ENCODE measurements at regions not wholly inside any gene's neighbourhood (a gene's known extent, or its start where the extent isn't known, plus 50 kb on each side); places are given as distances from the start of the nearest gene placed in this dataset.

DNA sequence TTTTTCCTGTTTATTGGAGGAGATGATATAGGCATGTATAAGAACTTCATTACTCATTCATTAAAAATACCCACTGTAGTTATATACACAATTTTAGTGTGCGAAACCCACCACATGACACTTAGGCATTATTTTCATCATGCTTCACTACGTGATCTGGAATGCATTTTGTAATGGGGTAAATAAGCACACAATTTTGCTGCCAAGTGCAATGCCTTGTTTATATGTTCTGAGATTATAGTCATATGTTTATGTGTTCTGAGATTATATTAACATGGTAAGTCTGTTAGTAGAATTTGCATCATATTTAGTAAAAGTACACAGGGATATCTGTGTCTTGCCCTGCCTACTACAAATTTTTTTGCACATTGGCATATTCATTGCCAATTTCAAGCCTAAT lies 1123.0 kb downstream of the LRFN5 start:
- Mint-ChIP-seq H3K27me3 (no peaks in the 10 kb centered on the region), H3K9me3 (peaks cover 5% of the 10 kb centered on the region), H3K4me1 (no peaks in the 10 kb centered on the region), H3K36me3 (no peaks in the 10 kb centered on the region), H3K4me3 (no peak overlapping the region), H3K27ac (no peak overlapping the region)
- no peak for ATAC-seq

DNA sequence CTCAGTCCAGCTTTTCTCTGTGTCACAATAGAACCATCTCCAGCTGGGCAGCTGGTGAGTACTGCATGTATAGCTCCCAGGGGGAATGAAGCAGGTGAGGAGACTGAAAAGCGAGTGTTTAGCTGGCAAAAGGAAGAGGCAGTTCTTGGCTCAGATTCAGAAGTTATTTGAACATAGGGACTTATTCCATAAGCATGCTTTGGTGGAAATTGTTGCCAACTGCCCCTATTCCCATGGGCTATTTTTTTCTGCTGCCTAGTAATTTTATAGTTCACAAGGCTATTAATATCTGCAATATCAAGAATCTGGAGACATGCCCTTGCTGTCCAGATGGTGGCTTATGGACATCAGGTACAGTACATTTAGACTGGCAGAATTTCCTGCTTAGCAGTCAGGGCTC lies 1112.7 kb downstream of the LRFN5 start:
- Mint-ChIP-seq H3K36me3 (no peaks in the 10 kb centered on the region), H3K4me3 (no peak overlapping the region), H3K4me1 (no peaks in the 10 kb centered on the region), H3K27ac (no peak overlapping the region), H3K27me3 (no peaks in the 10 kb centered on the region), H3K9me3 (peaks cover 5% of the 10 kb centered on the region)
- ATAC-seq = no peak

DNA sequence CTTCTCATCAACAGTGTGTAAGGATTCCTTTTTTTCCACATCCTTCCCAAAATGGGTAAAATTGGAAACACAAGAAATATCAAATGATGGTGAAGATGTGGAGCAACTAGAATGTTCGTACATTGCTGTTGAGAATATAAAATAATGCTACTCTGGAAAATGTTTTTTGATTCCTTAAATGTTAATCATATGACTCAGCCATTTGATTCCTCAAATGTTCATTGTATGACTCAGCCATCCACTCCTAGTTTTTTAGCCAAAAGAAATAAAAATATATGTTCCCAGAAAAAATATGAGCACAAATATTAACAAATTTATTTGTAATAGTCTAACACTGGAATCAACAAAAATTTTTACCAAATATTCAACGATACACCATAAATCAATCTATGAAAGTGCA lies 1108.6 kb downstream of the LRFN5 start:
- no peak for ATAC-seq
- H3K27me3 Mint-ChIP-seq = no peaks in the 10 kb centered on the region
- no peak overlapping the region for H3K4me3 Mint-ChIP-seq

DNA sequence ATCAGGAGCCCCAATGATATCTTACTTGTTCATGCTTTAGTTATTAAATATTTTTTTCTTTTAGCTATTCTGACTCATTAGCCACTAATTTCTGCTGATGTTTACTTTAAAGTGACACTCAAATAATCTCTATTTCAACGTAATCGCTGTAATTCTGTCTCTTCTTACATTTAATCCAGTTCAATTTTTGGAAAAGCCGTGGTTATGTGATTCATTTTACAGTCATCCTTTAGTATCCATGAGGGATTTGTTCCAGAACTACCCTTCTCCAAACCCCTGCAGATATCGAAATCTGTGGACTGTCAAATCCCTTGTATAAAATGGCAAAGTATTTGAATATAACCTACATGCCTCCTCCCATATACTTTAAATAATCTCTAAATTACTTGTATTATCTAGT lies 1103.4 kb downstream of the LRFN5 start:
- Mint-ChIP-seq H3K27me3 (no peaks in the 10 kb centered on the region), H3K9me3 (no peaks in the 10 kb centered on the region), H3K4me3 (no peak overlapping the region), H3K36me3 (no peaks in the 10 kb centered on the region), H3K4me1 (no peaks in the 10 kb centered on the region), H3K27ac (no peak overlapping the region)
- no peak for ATAC-seq

More for the DNA sequence above, 1108.6 kb downstream of the LRFN5 start:
- Mint-ChIP-seq H3K27ac (no peak overlapping the region), H3K36me3 (no peaks in the 10 kb centered on the region), H3K4me1 (no peaks in the 10 kb centered on the region), H3K9me3 (peaks cover 5% of the 10 kb centered on the region)

DNA sequence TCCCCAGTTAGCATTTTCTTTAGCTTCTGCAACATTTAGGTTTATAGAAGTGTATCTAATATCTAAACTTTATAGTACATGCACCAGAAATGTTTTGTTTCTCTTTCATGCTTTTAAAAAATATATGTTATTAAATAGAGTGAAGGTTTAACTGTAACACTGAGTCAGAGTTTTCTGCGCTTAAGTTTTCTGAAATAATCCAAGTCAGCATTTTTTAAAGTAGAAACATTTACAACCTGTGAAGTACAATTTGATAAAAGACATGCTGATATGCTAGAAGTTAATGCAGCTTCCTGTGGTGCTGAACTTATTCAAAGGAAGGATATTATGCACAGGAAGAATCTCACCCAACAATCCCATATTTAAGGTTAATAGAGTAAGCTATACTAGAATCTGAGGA lies 1096.8 kb downstream of the LRFN5 start:
- Mint-ChIP-seq H3K4me1 (no peaks in the 10 kb centered on the region), H3K27ac (no peak overlapping the region), H3K9me3 (no peaks in the 10 kb centered on the region), H3K27me3 (no peaks in the 10 kb centered on the region), H3K36me3 (no peaks in the 10 kb centered on the region), H3K4me3 (no peak overlapping the region)
- ATAC-seq = no peak

DNA sequence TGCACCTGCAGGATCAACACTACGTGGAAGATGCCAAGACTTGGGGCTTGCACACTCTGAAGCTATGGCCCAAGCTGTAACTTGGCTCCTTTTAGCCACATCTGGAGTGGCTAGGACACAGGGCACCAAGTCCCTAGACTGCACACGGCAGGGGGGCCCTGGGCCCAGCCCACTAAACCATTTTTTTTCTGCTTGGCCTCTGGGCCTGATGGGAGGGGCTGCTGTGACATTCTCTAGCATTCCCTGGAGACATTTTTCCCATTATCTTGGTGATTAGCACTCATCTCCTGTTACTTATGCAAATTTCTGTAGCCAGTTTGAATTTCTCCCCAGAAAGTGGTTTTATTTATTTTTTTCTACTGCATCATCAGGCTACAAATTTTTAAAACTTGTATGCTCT lies 1080.7 kb downstream of the LRFN5 start:
- Mint-ChIP-seq H3K27me3 (no peaks in the 10 kb centered on the region), H3K36me3 (no peaks in the 10 kb centered on the region), H3K4me1 (no peaks in the 10 kb centered on the region), H3K4me3 (no peak overlapping the region), H3K27ac (no peak overlapping the region), H3K9me3 (no peaks in the 10 kb centered on the region)
- no peak for ATAC-seq

DNA sequence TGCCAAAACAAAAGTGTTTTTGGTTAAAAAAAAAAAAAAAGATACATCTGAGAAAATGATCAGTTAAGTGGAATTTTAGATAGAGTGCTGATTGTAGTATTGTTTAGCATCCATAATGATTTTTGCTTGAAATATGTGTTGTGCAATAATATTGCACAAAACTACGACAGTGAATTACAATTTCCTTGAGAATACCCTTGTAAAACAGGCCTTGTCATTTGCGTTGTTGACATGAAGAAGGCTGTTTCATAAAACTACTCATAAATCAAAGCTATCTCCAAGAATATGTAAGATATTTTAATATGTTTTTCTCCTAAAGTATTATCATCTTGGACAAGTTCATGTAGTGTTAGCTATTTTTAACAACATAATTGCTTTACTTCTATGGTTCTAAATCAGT lies 1077.0 kb downstream of the LRFN5 start:
- ATAC-seq = no peak
- Mint-ChIP-seq H3K27ac (no peak overlapping the region), H3K4me3 (no peak overlapping the region), H3K9me3 (no peaks in the 10 kb centered on the region), H3K27me3 (no peaks in the 10 kb centered on the region), H3K4me1 (no peaks in the 10 kb centered on the region), H3K36me3 (no peaks in the 10 kb centered on the region)

DNA sequence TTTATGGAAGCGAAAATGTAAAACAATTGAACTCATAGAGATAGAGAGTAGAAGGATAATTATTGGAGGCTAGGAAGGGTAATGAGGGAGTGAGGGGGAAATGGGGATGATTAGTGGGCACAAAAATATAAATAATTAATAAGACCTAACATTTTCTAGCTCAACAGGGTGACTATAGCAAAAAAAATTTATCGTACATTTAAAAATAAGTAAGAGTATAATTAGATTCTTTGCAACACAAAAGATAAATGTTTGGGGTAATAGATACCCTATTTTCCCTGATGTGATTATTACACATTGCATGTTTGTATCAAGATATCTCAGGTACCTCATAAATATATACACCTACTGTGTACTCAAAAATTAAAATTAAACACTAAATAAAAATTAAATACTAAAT lies 1070.0 kb downstream of the LRFN5 start:
- H3K4me1 Mint-ChIP-seq = no peaks in the 10 kb centered on the region
- no peaks in the 10 kb centered on the region for H3K27me3 Mint-ChIP-seq
- H3K4me3 Mint-ChIP-seq = no peak overlapping the region
- ATAC-seq = no peak
- peaks cover 8% of the 10 kb centered on the region for H3K9me3 Mint-ChIP-seq
- H3K27ac Mint-ChIP-seq = no peak overlapping the region
- H3K36me3 Mint-ChIP-seq = no peaks in the 10 kb centered on the region

DNA sequence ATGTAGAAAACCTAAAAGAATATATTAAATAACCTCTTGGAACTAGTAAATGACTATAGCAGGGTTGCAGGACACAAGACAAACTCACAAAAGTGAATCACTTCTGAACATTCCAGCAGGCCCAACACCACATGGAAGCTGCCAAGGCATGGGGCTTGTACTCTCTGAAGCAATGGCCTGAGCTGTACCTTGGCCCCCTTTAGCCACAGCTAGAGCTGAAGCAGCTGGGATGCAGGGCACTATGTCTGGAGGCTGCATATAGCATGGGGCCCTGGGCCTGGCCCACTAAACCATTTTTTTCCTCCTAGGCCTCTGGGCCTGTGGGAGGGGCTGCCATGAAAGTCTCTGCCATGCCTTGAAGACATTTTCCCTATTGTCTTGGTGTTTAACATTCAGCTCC lies 1067.3 kb downstream of the LRFN5 start:
- Mint-ChIP-seq H3K27me3 (no peaks in the 10 kb centered on the region), H3K9me3 (peaks cover 8% of the 10 kb centered on the region), H3K4me1 (no peaks in the 10 kb centered on the region), H3K27ac (no peak overlapping the region), H3K36me3 (no peaks in the 10 kb centered on the region), H3K4me3 (no peak overlapping the region)
- ATAC-seq = no peak

DNA sequence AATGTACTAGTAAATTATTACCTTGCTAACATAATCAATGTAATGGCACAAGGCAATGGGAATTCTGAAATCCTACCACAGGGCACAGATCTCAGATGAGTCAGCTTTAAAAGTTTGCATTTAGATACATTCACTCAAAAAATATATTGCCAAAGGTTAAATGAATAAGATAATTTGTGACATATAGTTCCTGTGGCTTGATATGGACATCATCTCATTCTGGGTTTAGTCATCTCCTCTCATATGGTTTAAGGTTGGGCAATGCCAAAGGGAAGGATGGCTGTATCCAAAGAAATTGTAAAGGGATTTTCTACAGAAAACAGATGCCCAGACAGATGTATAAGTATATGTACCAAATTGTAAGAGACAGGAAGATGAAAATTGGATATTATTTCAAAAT lies 1065.0 kb downstream of the LRFN5 start:
- no peak overlapping the region for H3K27ac Mint-ChIP-seq
- no peak for ATAC-seq

DNA sequence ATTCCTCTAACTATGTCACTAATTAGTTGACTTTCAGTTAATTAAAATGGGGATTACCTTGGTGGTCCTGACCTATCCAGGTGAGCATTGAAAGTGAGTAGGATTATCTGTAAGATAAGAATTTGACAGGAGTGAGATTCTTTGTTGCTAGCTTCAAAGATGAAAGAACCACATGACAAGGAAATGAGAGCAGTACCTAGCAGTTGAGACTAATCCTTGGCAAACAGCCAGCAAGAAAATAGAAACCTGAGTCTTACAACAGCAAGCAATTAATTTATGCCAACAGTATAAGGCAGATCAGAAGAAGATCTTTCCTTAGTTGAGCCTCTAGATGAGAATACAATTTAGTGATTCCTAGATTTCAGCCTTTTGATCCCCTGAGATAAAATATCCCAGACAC lies 1058.4 kb downstream of the LRFN5 start:
- Mint-ChIP-seq H3K4me3 (no peak overlapping the region), H3K27me3 (no peaks in the 10 kb centered on the region), H3K36me3 (no peaks in the 10 kb centered on the region), H3K9me3 (no peaks in the 10 kb centered on the region), H3K4me1 (no peaks in the 10 kb centered on the region), H3K27ac (no peak overlapping the region)
- ATAC-seq = no peak

More for the DNA sequence above, 1065.0 kb downstream of the LRFN5 start:
- Mint-ChIP-seq H3K9me3 (peaks cover 8% of the 10 kb centered on the region), H3K27me3 (no peaks in the 10 kb centered on the region), H3K4me3 (no peak overlapping the region), H3K4me1 (no peaks in the 10 kb centered on the region), H3K36me3 (no peaks in the 10 kb centered on the region)

DNA sequence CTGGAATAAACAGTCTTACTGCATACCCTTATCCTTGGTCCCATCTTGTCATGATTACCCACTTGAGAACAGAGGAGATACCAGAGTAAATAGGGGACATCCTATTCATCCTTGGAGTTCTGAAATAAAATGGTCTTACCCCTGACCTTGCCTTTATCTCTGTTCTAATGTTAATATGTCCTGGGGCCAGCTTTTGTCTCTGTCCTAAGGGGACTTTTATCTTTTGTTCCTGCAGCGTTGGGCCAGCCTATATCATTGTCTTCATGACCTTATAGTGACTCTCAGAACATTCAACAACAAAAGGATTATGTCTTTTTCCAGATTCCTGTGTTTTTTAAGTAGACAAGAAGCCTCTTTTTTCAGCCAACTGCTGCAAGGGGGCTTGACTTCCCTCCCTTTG lies 1057.5 kb downstream of the LRFN5 start:
- H3K36me3 Mint-ChIP-seq = no peaks in the 10 kb centered on the region
- H3K27me3 Mint-ChIP-seq = no peaks in the 10 kb centered on the region
- H3K4me3 Mint-ChIP-seq = no peak overlapping the region

DNA sequence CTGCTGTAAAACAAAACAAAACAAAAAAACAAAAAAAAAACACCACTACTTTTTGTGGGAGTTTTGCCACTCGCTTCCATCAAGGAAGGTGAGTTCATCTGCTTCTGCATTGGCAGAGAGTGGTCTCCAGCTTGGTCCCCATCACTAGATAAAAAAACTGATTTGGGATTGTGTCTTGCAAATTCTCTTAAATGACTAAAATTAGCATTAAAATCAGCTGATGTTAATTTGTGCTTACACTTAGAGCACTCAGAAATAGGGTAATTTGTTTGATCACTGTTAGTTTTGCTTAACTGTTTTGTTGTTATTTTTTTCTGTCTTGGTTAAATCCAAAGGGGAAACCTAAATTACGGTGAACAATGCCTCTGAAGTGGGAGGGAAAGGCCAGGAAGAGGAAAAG lies 1048.0 kb downstream of the LRFN5 start:
- H3K9me3 Mint-ChIP-seq = no peaks in the 10 kb centered on the region
- no peaks in the 10 kb centered on the region for H3K36me3 Mint-ChIP-seq
- no peaks in the 10 kb centered on the region for H3K27me3 Mint-ChIP-seq
- no peaks in the 10 kb centered on the region for H3K4me1 Mint-ChIP-seq
- ATAC-seq = no peak
- H3K27ac Mint-ChIP-seq = no peak overlapping the region
- H3K4me3 Mint-ChIP-seq = no peak overlapping the region

More for the DNA sequence above, 1057.5 kb downstream of the LRFN5 start:
- Mint-ChIP-seq H3K4me1 (no peaks in the 10 kb centered on the region), H3K9me3 (no peaks in the 10 kb centered on the region), H3K27ac (no peak overlapping the region)
- ATAC-seq = no peak

DNA sequence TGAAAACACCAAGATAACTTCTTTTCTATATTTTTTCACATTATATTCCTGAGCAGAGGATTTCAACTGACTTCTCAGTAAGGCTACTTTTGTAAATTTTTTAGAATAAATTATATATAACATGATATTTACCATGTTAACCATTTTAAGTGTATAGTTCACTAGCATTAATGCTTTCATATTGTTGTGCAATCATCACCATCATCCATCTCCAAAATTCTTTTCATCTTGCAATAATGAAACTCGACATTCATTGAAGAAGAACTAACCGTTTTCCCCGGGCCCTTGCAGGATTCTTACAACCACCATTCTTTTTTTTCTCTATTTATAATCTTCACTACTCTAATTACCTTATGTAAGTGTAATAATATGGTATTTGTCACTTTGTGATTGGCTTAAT lies 1036.1 kb downstream of the LRFN5 start:
- Mint-ChIP-seq H3K4me1 (no peaks in the 10 kb centered on the region), H3K27ac (no peak overlapping the region), H3K27me3 (no peaks in the 10 kb centered on the region), H3K36me3 (no peaks in the 10 kb centered on the region), H3K4me3 (no peak overlapping the region), H3K9me3 (no peaks in the 10 kb centered on the region)
- ATAC-seq = no peak

DNA sequence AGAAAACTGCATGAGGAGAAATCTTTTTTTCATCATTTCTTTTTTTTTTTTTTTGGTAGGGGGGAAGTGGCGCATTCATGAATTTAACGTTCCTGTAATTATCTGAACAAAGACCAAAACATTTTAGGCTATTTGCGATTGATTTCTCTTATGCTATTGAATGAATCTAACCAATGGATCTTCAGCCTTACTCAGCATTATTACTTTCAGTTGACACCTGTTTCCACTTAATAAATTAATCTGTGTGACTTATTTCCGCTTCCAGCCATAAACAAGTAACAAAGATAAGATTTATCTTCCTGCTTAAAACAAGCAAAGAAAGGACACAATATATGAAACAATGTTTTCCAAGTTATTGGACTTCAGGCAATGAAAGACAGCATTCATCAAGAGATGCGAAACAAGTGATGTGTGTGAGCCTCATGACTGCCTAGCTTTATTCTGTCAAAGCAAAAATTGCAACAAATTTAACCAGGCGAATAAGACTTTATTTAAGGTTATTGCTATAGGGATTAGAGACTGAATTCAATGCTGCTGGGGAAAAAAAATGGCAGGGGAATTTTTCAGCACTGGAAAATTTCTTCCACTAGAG lies 1026.9 kb downstream of the LRFN5 start:
- no peaks in the 10 kb centered on the region for H3K27me3 Mint-ChIP-seq
- no peak overlapping the region for H3K27ac Mint-ChIP-seq
- no peaks in the 10 kb centered on the region for H3K36me3 Mint-ChIP-seq
- no peak overlapping the region for H3K4me3 Mint-ChIP-seq
- no peaks in the 10 kb centered on the region for H3K4me1 Mint-ChIP-seq
- no peaks in the 10 kb centered on the region for H3K9me3 Mint-ChIP-seq
- ATAC-seq = no peak

DNA sequence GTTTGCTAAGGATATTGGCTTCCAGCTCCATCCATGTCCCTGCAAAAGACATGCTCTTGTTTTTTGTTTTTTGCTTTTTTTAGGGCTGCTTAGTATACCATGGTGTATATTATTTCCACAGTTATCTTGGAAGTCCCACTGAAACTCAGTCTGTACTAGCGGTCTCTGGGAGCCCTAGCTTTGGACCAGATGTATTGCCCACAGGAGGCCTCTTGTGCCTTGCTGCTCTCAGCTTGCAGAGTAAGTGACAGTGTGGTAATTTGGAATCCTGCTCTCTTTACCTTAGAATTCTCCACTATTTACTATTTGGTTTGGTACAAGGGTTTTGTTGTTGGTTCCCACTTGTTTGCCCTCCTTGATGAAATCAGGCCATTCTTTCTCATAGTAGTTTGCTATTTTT lies 1022.9 kb downstream of the LRFN5 start:
- H3K4me1 Mint-ChIP-seq = no peaks in the 10 kb centered on the region
- ATAC-seq = peak; percentile 39

DNA sequence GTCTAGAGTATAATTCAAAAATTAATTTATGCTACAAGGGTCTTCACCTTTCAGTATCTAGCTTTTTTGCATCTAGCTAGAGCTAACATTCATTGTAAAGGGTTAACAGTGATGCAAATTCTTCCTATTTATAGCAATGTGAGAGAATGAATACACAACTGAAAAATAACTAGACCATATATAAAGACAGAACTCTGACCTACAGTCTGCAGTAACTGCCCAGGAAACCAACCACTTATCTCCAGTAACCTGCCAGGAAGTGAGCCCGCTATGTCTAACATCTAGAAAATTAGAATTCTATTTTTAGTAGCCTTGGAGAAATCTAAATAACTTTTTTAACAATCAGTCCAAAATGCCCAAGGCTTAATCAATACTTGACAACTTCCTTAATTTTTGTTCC lies 1021.9 kb downstream of the LRFN5 start:
- H3K27me3 Mint-ChIP-seq = no peaks in the 10 kb centered on the region
- H3K4me1 Mint-ChIP-seq = no peaks in the 10 kb centered on the region
- H3K4me3 Mint-ChIP-seq = no peak overlapping the region
- no peak overlapping the region for H3K27ac Mint-ChIP-seq
- H3K9me3 Mint-ChIP-seq = no peaks in the 10 kb centered on the region
- H3K36me3 Mint-ChIP-seq = no peaks in the 10 kb centered on the region
- ATAC-seq = no peak

More for the DNA sequence above, 1022.9 kb downstream of the LRFN5 start:
- Mint-ChIP-seq H3K27ac (no peak overlapping the region), H3K9me3 (no peaks in the 10 kb centered on the region), H3K4me3 (no peak overlapping the region), H3K27me3 (no peaks in the 10 kb centered on the region), H3K36me3 (no peaks in the 10 kb centered on the region)
